Fibroblast of peridontal ligament (primary cell): ENCODE measurements at regions not wholly inside any gene's neighbourhood (a gene's known extent, or its start where the extent isn't known, plus 50 kb on each side); places are given as distances from the start of the nearest gene placed in this dataset.

Source experiments
- DNase-seq: peaks from one replicate; pipeline ENCODE4 v3.0.0-alpha.2; 2010; ENCODE audit errors: extremely low read depth

DNA sequence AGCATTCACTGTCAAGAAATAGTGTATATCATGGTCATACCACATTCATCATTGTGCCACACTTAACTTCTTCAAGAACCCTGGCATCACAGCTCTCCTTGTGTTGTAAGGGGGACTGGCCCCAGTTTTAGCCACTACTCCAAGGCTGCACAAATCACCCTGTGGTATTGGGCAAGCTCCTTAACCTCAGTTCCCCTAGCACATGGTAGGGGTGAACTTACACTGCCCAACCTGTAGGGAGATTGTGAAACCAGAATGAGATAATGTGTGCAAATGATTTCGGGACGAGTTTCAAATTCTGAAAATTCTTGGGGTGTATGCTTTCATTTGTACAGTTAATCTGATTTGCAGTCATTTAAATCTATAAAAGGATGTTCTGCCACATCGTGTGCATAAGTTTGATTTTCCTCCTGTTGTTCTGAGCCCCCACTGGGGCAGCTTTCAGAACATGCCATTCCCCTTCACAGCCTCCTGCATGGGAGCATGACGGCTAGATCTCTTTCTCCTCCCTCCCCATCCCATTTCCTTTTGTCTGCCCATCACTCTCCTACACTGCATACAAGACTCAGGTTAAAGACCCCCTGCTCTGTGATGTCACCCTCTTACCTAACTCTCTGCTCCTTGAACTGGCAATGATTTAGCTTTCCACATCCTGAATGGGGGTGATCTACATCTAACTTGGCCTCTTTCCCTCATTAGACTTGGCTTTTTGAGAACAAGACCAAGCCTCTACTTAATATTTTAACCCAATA is 290.3 kb downstream of the CHRM3 start:
- no peak for DNase-seq

DNA sequence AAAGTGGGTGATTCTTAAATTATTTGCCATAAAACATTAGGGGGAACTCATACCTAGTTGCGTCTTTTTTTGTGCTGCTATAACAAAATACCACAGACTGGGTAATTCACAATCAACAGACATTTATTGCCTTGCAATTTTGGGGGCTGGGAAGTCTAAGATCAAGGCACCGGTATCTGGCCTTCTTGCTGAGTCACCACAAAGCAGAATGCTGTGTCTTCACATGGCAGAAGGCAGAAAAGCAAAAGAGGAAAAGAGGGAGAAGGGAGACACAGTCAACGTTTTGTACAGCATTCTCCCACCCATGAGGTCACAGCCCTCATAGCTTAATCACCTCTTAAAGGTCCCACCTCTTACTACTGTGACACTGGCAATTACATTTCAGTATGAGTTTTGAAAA is 291.0 kb downstream of the CHRM3 start:
- DNase-seq, result no peak

- DNase-seq, result no peak
These were observed 291.8 kb downstream of the CHRM3 start for GRCh38 chr1:239678181-239678580.

GRCh38 chr1:239682046-239682445 is 295.7 kb downstream of the CHRM3 start:
- no peak for DNase-seq

GRCh38 chr1:239682960-239683359 is 296.6 kb downstream of the CHRM3 start:
- DNase-seq, result no peak

DNA sequence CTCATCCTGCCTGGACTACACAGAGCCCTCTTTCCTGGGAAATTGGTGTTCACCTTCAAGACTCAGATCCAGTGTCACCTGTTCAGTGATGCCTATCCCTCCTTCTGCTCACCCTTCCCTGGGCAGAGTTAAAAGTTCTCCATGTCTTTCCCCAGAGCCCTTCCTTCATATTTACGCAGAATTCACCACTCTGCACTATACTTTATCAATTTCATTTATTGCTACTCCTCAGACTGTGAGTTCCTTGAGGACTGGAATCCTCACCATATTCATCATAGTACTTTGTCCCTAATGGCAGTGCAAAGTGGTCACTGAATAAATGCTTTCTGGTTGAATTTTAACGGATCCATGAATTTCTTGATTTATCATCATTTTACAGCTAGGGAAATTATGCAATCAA is 300.0 kb downstream of the CHRM3 start:
- no peak for DNase-seq

GRCh38 chr1:239696317-239696716 is 309.9 kb downstream of the CHRM3 start:
- DNase-seq, result no peak

- DNase-seq, result no peak
These were observed 314.3 kb downstream of the CHRM3 start for GRCh38 chr1:239700667-239701066.

- DNase-seq, result no peak
These were observed 316.7 kb downstream of the CHRM3 start for GRCh38 chr1:239703075-239703474.

DNA sequence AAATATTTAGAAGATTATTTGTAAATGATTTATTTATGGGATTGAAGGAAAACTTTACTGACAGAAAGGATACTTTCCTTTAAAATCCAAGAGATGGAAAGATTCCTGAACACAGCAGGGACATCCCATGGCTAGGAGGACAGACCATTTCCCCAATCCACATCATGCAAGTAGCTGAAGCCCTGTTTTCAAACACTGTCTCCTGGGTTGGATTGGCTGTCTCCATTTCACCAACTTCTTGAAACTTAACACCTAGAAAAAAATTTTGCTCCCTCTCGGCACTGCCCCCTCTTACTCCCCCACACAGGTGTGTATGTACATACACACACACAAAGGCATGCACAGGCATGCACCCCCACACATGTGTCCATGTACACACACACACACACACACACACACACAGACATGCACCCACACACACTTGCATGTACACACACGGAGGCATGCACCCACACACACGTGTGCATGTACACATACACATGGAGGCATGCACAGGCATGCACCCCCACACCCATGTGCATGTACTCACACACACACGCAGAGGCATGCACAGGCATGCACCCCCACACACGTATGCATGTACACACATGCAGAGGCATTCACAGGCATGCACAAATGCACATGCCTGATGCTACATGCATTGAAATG is 320.0 kb downstream of the CHRM3 start:
- no peak for DNase-seq

- no peak for DNase-seq
These were observed 321.2 kb downstream of the CHRM3 start for GRCh38 chr1:239707615-239708014.

GRCh38 chr1:239708622-239709021 is 322.3 kb downstream of the CHRM3 start:
- DNase-seq, result no peak

- DNase-seq, result no peak
These were observed 325.4 kb downstream of the CHRM3 start for GRCh38 chr1:239711768-239712167.

- no peak for DNase-seq
These were observed 330.9 kb downstream of the CHRM3 start for GRCh38 chr1:239717097-239717917.

- no peak for DNase-seq
These were observed 331.5 kb downstream of the CHRM3 start for GRCh38 chr1:239717918-239718184.

- no peak for DNase-seq
These were observed 332.2 kb downstream of the CHRM3 start for GRCh38 chr1:239718571-239718970.

DNA sequence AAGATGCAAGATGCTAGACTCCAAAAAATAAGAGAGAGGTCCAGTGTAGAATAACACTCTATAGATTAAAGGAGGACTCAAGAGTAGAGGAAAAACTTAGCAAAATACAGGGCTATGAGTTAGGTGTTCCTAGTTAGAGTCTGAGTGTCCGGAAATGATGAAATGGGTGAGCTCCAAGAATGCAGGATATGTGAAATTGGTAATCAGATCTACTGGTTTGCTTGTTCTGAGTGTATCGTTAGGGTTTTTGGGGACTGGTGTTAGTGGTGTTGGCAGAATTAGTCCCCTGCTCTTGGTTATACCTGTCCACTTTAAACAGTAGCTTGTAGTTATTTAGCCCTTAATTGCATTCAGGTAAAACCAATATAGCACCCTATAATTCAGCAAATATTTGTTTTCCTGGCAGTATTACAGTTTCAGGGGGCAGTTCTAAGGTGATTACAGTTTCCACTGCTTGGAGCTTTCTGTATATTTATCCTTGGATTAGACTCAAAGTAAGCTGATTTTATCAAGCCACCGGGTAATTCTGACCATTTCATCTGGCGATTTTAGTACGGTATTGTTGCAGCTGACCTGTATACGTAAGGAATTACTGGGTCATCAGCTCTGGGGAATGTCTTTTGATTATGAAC is 332.7 kb downstream of the CHRM3 start:
- DNase-seq, result no peak

DNA sequence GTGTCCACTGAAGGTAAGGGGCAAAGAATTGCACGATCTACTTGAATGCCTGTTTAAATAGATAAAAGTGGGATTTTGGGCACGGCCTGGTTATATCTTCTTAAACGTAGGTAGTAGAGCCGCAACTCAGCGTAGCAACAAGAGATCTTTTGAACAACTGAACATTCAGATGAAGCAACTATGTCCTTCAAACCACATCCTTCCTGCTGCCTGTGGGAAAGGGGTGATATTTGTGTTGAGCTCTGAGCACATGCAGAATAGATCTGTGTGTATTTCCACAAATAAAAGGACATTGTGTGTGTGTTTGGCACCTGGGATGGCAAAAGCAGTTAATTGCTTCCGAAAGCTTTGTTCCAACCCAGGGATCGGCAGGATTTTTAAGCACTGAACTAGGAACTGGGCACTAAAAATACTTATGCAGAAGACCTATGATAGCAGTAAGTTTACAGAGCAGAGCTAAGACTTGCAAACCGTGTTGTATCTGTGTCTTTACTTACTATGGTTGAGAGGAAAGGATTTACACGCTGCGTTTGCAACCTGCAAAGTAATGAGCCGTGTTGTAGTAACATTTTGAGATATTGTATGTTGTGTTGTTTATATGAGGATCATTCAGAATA is 333.4 kb downstream of the CHRM3 start:
- DNase-seq, result no peak

DNA sequence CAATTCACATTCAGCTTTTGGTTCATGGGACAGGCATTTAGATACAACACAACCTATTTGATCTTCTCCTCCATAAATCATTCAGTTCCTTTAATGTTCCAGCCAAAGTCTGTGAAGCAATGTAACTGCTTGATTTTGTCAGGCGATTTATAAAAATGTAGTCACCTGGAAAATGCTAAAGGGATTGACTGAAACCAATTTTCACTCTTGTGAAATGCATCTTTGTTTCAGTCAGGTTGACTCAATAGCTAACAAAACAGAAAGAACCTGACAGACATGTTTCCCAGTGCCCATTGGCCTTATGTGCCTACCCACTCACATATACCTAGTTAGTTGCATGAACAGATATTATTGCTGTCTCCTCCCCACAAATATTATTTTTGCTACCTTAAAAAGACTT is 335.7 kb downstream of the CHRM3 start:
- no peak for DNase-seq

DNA sequence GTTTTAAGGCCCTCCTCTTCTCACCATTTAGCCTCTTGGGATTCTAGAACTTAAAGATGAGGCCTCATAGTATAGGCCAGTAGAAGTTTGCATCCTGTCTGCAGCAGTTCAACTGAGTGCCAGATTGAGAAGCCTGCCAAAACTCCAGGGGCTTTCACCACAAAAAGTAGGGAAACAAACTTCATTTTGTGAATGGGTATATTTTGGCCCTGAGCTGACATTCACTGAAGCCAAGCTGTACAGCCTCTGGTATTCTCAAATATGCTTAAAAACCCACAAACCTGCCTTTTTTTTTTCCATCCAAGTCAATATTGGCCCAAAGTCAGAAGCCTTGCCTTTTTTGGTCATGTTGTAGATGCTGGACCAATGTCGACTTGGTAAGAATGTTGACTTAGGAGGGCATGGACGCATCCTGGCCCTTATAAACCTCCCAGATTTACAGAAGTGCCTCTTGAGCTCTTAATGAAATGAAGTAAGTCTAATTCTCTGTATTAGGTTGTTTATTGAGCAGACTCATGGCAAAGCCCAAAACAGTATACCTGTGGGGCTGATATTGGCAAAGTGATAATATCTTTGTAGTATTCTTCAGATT is 337.5 kb downstream of the CHRM3 start:
- no peak for DNase-seq

DNA sequence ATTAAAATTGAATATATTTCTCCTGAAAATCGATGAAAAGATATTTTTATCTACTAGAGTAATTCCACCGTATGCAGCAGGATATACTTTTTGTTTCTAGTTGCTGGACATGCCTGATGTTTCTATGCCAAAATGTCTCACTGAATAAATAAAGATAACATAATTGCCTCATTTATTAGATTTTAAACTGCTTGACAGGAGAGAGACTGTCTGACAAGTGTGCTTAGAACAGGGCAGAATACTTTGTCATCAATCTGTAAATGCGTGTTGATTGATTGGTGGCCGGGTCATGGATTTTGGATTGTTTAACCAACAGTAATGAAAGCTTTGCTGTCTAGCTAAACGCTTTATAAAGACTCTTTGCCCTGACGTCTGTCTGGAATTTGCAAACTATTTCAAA is 339.0 kb downstream of the CHRM3 start:
- no peak for DNase-seq

DNA sequence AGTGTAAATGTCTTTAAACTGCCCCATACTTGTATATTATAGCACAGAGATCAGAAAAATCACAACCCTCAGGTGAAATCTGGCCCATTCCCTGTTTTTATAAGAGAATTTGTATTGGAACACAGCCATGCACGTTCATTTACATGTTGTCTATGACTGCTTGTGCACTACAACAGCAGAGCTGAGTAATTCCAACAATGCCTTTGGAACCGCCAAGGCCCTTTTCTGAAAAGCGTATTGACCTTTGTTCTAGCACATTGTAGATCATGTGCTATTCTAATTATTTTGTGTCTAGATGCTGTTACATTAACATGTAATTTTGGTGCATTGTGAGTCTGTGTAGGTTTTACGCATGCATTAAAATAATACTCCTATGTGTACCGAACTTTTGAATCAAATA is 339.6 kb downstream of the CHRM3 start:
- DNase-seq, result no peak
